NCI-H69 (cell line): ENCODE measurements at regions not wholly inside any gene's neighbourhood (a gene's known extent, or its start where the extent isn't known, plus 50 kb on each side); places are given as distances from the start of the nearest gene placed in this dataset.

Experiments used
- DNase-seq: peaks from one replicate; lab custom pipeline; 2025; lab: John Stamatoyannopoulos, UW

GRCh38 chr2:198795419-198795818 lies 662.3 kb downstream of the SATB2 start:
- DNase-seq: no peak

GRCh38 chr2:198791623-198792022 lies 666.1 kb downstream of the SATB2 start:
- no peak for DNase-seq

GRCh38 chr2:198788676-198789075 lies 669.1 kb downstream of the SATB2 start:
- DNase-seq: no peak

- DNase-seq: peak; percentile 53
These were observed 675.0 kb downstream of the SATB2 start for GRCh38 chr2:198782734-198783133.

GRCh38 chr2:198776616-198777406 lies 680.9 kb downstream of the SATB2 start:
- no peak for DNase-seq

GRCh38 chr2:198775737-198776136 lies 682.0 kb downstream of the SATB2 start:
- no peak for DNase-seq

GRCh38 chr2:198774576-198774975 lies 683.2 kb downstream of the SATB2 start:
- DNase-seq: peak; percentile 83

- no peak for DNase-seq
These were observed 690.0 kb downstream of the SATB2 start for GRCh38 chr2:198767694-198768093.

GRCh38 chr2:198763793-198764192 lies 693.9 kb downstream of the SATB2 start:
- no peak for DNase-seq

GRCh38 chr2:198762441-198762840 lies 695.3 kb downstream of the SATB2 start:
- peak; percentile 45 for DNase-seq

GRCh38 chr2:198757069-198757468 lies 700.7 kb downstream of the SATB2 start:
- no peak for DNase-seq

GRCh38 chr2:198756166-198756565 lies 701.6 kb downstream of the SATB2 start:
- DNase-seq: no peak

- DNase-seq: no peak
These were observed 704.6 kb downstream of the SATB2 start for GRCh38 chr2:198753101-198753500.

- no peak for DNase-seq
These were observed 708.4 kb downstream of the SATB2 start for GRCh38 chr2:198749364-198749763.

- no peak for DNase-seq
These were observed 725.8 kb downstream of the SATB2 start for GRCh38 chr2:198731842-198732399.

- DNase-seq: no peak
These were observed 737.5 kb downstream of the SATB2 start for GRCh38 chr2:198720266-198720665.

- no peak for DNase-seq
These were observed 740.3 kb downstream of the SATB2 start for GRCh38 chr2:198717451-198717850.

- peak; percentile 15 for DNase-seq
These were observed 742.4 kb downstream of the SATB2 start for GRCh38 chr2:198715302-198715835.

GRCh38 chr2:198712485-198712884 lies 745.3 kb downstream of the SATB2 start:
- no peak for DNase-seq

GRCh38 chr2:198711484-198711883 lies 746.3 kb downstream of the SATB2 start:
- no peak for DNase-seq

- DNase-seq: peak; percentile 54
These were observed 747.2 kb downstream of the SATB2 start for GRCh38 chr2:198710562-198710961.

GRCh38 chr2:198706476-198707082 lies 751.2 kb downstream of the SATB2 start:
- DNase-seq: no peak

GRCh38 chr2:198703281-198703680 lies 754.5 kb downstream of the SATB2 start:
- DNase-seq: no peak
